ENCODE measurements at regions not wholly inside any gene's neighbourhood (a gene's known extent, or its start where the extent isn't known, plus 50 kb on each side); places are given as distances from the start of the nearest gene placed in this dataset.

GRCh38 chr9:115980502-115980901 is 173.1 kb upstream of the PAPPA start:
- TF ChIP-seq CTCF (IDR thresholded peaks at IDR 0.05) = no peak
- TF ChIP-seq POLR2A (IDR thresholded peaks at IDR 0.05) = no peak

All from tibial nerve (tissue), 3 donors.